ENCODE measurements at regions not wholly inside any gene's neighbourhood (a gene's known extent, or its start where the extent isn't known, plus 50 kb on each side); places are given as distances from the start of the nearest gene placed in this dataset.
A peak's percentile ranks its signal among the peaks of the same experiment; 100 is the strongest.
"Not testable (repeated sequence)": the region's sequence is repeated elsewhere in the genome, so short reads cannot be mapped to it uniquely, and the experiment has no call there.

- Histone ChIP-seq H3K27me3 (replicated peaks) (no peaks in the 10 kb centered on the region), H3K4me3 (ENCODE audit: low read depth, low read length) (no peak overlapping the region), H3K27ac (no peak overlapping the region), H3K36me3 (replicated peaks) (no peaks in the 10 kb centered on the region)
- TF ChIP-seq, protein P1, sequence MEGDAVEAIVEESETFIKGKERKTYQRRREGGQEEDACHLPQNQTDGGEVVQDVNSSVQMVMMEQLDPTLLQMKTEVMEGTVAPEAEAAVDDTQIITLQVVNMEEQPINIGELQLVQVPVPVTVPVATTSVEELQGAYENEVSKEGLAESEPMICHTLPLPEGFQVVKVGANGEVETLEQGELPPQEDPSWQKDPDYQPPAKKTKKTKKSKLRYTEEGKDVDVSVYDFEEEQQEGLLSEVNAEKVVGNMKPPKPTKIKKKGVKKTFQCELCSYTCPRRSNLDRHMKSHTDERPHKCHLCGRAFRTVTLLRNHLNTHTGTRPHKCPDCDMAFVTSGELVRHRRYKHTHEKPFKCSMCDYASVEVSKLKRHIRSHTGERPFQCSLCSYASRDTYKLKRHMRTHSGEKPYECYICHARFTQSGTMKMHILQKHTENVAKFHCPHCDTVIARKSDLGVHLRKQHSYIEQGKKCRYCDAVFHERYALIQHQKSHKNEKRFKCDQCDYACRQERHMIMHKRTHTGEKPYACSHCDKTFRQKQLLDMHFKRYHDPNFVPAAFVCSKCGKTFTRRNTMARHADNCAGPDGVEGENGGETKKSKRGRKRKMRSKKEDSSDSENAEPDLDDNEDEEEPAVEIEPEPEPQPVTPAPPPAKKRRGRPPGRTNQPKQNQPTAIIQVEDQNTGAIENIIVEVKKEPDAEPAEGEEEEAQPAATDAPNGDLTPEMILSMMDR (IDR thresholded peaks at IDR 0.05; ENCODE audit: low read depth, low read length, missing control alignments) = no peak
- in situ Hi-C loops (cut with HindIII; ENCODE audit: low pct_ligation_motif_present, low sequenced_read_pairs) = no loop called here
- DNase-seq = peak; percentile 1
Observed at GRCh38 chr2:13522917-13523821, 806.4 kb downstream of the TRIB2 start.

- in situ Hi-C loops (cut with HindIII; ENCODE audit: low pct_ligation_motif_present, low sequenced_read_pairs) = no loop called here
Observed at GRCh38 chr2:13524492-13524891, 807.8 kb downstream of the TRIB2 start.

GRCh38 chr2:13531735-13532410 lies 815.1 kb downstream of the TRIB2 start:
- H3K36me3 ChIP-seq (replicated peaks); H3K27ac ChIP-seq; H3K27me3 ChIP-seq (replicated peaks); in situ Hi-C loops (cut with HindIII; ENCODE audit: low pct_ligation_motif_present, low sequenced_read_pairs); H3K4me3 ChIP-seq (ENCODE audit: low read depth, low read length); DNase-seq: not testable (repeated sequence)

More at GRCh38 chr2:13524492-13524891, 807.8 kb downstream of the TRIB2 start:
- no peaks in the 10 kb centered on the region for H3K27me3 ChIP-seq (replicated peaks)
- TF ChIP-seq, protein P1 (IDR thresholded peaks at IDR 0.05; ENCODE audit: low read depth, low read length, missing control alignments) = no peak
- H3K27ac ChIP-seq = no peak overlapping the region
- H3K4me3 ChIP-seq (ENCODE audit: low read depth, low read length) = no peak overlapping the region
- DNase-seq = no peak
- H3K36me3 ChIP-seq (replicated peaks) = no peaks in the 10 kb centered on the region

DNA sequence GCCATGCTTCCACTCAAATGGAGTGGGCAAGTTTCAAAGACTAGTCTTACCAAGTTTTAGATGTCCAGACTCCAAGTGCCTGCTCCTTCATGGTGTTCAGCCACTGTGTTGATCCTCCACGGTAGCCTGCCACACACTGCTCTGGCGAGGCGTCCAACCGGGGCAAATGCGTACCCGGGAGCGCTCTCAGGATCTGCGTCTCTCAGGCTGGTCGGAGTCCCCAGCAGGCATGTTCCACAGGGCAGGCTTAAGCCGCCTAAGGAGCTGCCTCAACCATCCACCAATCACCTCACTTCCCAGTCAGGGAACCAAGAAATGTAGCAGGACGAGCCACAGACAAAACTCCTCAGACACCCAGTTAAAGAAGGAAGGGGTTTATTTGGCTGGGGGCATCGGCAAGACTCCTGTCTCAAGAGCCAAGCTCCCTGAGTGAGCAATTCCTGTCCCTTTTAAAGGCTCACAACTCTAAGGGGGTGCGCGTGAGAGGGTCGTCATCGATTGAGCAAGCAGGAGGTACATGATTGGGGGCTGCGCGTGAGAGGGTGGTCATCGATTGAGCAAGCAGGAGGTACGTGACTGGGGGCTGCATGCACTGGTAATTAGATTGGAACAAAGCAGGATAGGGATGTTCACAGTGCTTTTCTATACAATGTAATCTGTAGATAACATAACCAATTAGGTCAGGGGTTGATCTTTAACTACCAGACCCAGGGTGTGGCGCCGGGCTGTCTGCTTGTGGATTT lies 816.2 kb downstream of the TRIB2 start:
- H3K27ac ChIP-seq; H3K36me3 ChIP-seq (replicated peaks); H3K4me3 ChIP-seq (ENCODE audit: low read depth, low read length); DNase-seq; in situ Hi-C loops (cut with HindIII; ENCODE audit: low pct_ligation_motif_present, low sequenced_read_pairs); H3K27me3 ChIP-seq (replicated peaks): not testable (repeated sequence)

DNA sequence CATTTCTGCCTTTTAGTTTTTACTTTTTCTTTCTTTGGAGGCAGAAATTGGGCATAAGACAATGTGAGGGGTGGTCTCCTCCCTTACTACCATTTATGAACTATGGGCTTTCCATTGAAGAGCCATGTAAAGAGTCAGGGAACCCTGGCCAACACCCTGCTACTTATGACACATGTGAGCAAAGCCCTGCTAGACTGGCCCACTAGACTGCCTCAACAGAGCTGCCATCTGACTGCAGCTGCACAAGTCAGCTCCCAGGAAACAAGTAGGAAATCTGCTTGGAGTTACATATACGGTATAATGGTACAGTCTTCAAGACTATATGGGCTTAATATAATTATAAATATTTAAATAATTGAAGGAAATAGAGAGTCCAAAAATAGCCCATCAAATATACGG lies 816.8 kb downstream of the TRIB2 start:
- no peak for DNase-seq
- in situ Hi-C loops (cut with HindIII; ENCODE audit: low pct_ligation_motif_present, low sequenced_read_pairs) = no loop called here
- TF ChIP-seq, protein P1 (IDR thresholded peaks at IDR 0.05; ENCODE audit: low read depth, low read length, missing control alignments) = no peak

DNA sequence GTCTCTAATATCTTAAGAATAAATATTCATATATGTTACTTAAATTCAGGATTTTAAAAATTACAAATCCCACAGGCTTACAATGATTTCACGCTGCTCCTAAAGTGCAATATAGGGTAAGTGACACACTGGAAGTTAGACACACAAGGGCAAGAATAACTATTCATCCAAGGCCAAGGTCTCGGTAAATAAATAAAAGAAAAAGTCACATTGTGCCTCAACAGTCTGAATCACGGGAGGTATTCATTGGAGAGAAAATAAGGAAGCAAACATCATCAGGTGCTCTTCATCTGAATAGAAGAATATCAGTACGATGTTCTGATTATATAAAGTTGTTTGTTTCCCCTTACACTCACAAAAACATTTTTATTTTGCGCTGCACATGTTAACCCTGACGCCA lies 820.2 kb downstream of the TRIB2 start:
- Histone ChIP-seq H3K36me3 (replicated peaks) (no peaks in the 10 kb centered on the region), H3K27me3 (replicated peaks) (no peaks in the 10 kb centered on the region), H3K27ac (no peak overlapping the region), H3K4me3 (ENCODE audit: low read depth, low read length) (no peak overlapping the region)
- no peak for DNase-seq
- TF ChIP-seq, protein P1 (IDR thresholded peaks at IDR 0.05; ENCODE audit: low read depth, low read length, missing control alignments) = no peak
- in situ Hi-C loops (cut with HindIII; ENCODE audit: low pct_ligation_motif_present, low sequenced_read_pairs) = no loop called here

More for the DNA sequence above, 816.8 kb downstream of the TRIB2 start:
- no peak overlapping the region for H3K4me3 ChIP-seq (ENCODE audit: low read depth, low read length)
- no peaks in the 10 kb centered on the region for H3K27me3 ChIP-seq (replicated peaks)
- no peaks in the 10 kb centered on the region for H3K36me3 ChIP-seq (replicated peaks)
- H3K27ac ChIP-seq = no peak overlapping the region

Data from brain microvascular endothelial cell (primary cell).